GM12872 (cell line): ENCODE measurements at regions not wholly inside any gene's neighbourhood (a gene's known extent, or its start where the extent isn't known, plus 50 kb on each side); places are given as distances from the start of the nearest gene placed in this dataset.

ENCODE experiments used
- CTCF ChIP-seq: IDR thresholded peaks from 3 replicates; pipeline ENCODE4 v1.5.1; 2011; ENCODE audit warnings: low read depth, mild to moderate bottlenecking, low read length, moderate library complexity; ENCODE audit not compliant: insufficient read depth

- no peak for TF ChIP-seq CTCF
Measured at GRCh38 chr3:104669083-104669482, 697.6 kb upstream of the ALCAM start.

GRCh38 chr3:104672331-104672730 lies 694.4 kb upstream of the ALCAM start:
- TF ChIP-seq CTCF = no peak

- TF ChIP-seq CTCF = no peak
Measured at GRCh38 chr3:104673981-104674380, 692.7 kb upstream of the ALCAM start.

- TF ChIP-seq CTCF = no peak
Measured at GRCh38 chr3:104676241-104676640, 690.5 kb upstream of the ALCAM start.

- TF ChIP-seq CTCF = no peak
Measured at GRCh38 chr3:104677932-104678331, 688.8 kb upstream of the ALCAM start.

- TF ChIP-seq CTCF = no peak
Measured at GRCh38 chr3:104685492-104685891, 681.2 kb upstream of the ALCAM start.

GRCh38 chr3:104687362-104687761 lies 679.3 kb upstream of the ALCAM start:
- TF ChIP-seq CTCF = no peak

- TF ChIP-seq CTCF = no peak
Measured at GRCh38 chr3:104696470-104696869, 670.2 kb upstream of the ALCAM start.
